Fibroblast of peridontal ligament (primary cell): ENCODE measurements at regions not wholly inside any gene's neighbourhood (a gene's known extent, or its start where the extent isn't known, plus 50 kb on each side); places are given as distances from the start of the nearest gene placed in this dataset.
"Not testable (repeated sequence)": the region's sequence is repeated elsewhere in the genome, so short reads cannot be mapped to it uniquely, and the experiment has no call there.

Source experiments
- DNase-seq: peaks from one replicate; pipeline ENCODE4 v3.0.0-alpha.2; 2010; ENCODE audit errors: extremely low read depth

- no peak for DNase-seq
These were observed 847.2 kb upstream of the B3GALT2 start for GRCh38 chr1:194033646-194034045.

- no peak for DNase-seq
These were observed 841.6 kb upstream of the B3GALT2 start for GRCh38 chr1:194028002-194028401.

- no peak for DNase-seq
These were observed 840.0 kb upstream of the B3GALT2 start for GRCh38 chr1:194026422-194026821.

- DNase-seq = peak; percentile 45
These were observed 838.2 kb upstream of the B3GALT2 start for GRCh38 chr1:194024659-194025058.

GRCh38 chr1:194014014-194014413 is 827.6 kb upstream of the B3GALT2 start:
- DNase-seq = no peak

- DNase-seq = no peak
These were observed 827.1 kb upstream of the B3GALT2 start for GRCh38 chr1:194013561-194013960.

- DNase-seq = no peak
These were observed 817.7 kb upstream of the B3GALT2 start for GRCh38 chr1:194004146-194004545.

GRCh38 chr1:194001726-194002350 is 815.4 kb upstream of the B3GALT2 start:
- not testable (repeated sequence) for DNase-seq

GRCh38 chr1:193988885-193989284 is 802.5 kb upstream of the B3GALT2 start:
- DNase-seq = no peak

GRCh38 chr1:193979219-193979618 is 792.8 kb upstream of the B3GALT2 start:
- no peak for DNase-seq

- no peak for DNase-seq
These were observed 787.9 kb upstream of the B3GALT2 start for GRCh38 chr1:193974286-193974798.

- no peak for DNase-seq
These were observed 787.0 kb upstream of the B3GALT2 start for GRCh38 chr1:193973428-193973827.

- no peak for DNase-seq
These were observed 785.2 kb upstream of the B3GALT2 start for GRCh38 chr1:193971595-193971994.

- DNase-seq = no peak
These were observed 774.1 kb upstream of the B3GALT2 start for GRCh38 chr1:193960499-193960898.

- DNase-seq = no peak
These were observed 773.6 kb upstream of the B3GALT2 start for GRCh38 chr1:193960040-193960439.

GRCh38 chr1:193957556-193958095 is 771.2 kb upstream of the B3GALT2 start:
- DNase-seq = no peak

- no peak for DNase-seq
These were observed 766.5 kb upstream of the B3GALT2 start for GRCh38 chr1:193952778-193953374.

- peak; percentile 1 for DNase-seq
These were observed 765.6 kb upstream of the B3GALT2 start for GRCh38 chr1:193951984-193952383.

- DNase-seq = no peak
These were observed 758.0 kb upstream of the B3GALT2 start for GRCh38 chr1:193944454-193944853.

- DNase-seq = no peak
These were observed 753.8 kb upstream of the B3GALT2 start for GRCh38 chr1:193940176-193940575.

- DNase-seq = no peak
These were observed 753.2 kb upstream of the B3GALT2 start for GRCh38 chr1:193939585-193939984.

- DNase-seq = no peak
These were observed 750.9 kb upstream of the B3GALT2 start for GRCh38 chr1:193937308-193937707.

GRCh38 chr1:193932979-193933378 is 746.6 kb upstream of the B3GALT2 start:
- no peak for DNase-seq
